Renal cortex interstitium (tissue), 11 donors: ENCODE measurements at regions not wholly inside any gene's neighbourhood (a gene's known extent, or its start where the extent isn't known, plus 50 kb on each side); places are given as distances from the start of the nearest gene placed in this dataset.

Experiments used
- DNase-seq, 11 donors: peaks; one replicate each; pipeline ENCODE4 v3.0.0-alpha.2; 2013; ENCODE audit warnings: low read depth in 9 of 11, low spot score in 4 of 11; ENCODE audit errors: extremely low read depth in 1 of 11

DNA sequence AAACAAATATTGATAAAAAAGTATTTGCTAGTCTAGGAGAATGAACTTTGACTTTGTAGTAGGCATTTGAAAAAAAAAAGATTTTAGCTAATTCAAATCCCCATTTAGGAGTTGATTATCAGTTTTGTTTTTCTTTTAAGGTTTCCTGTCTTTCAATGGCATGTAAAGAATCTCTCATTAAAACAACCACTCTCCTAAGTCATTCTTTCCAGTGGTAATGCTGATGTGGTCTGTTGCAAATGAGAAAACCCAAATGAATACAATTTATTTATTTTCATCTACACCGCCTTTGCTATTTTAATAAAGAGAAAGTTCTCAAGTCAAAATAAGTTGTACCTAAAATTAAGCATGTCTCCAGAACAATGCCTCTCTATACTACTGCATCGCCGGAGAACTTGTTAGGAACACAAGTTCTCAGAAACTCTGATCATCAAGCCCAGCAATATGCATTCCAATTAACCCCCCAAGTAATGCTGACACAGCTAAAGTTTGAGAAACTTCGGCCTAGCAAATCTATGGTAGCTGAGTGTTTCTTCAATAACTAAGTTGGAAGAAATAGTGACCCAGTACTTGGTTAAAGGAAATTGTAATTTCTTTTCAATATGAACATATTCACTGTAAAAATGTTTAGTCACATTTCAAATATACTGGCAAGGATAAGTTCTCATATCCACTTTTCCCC, 255.1 kb downstream of the PTPRC start:
- no peak for DNase-seq

DNA sequence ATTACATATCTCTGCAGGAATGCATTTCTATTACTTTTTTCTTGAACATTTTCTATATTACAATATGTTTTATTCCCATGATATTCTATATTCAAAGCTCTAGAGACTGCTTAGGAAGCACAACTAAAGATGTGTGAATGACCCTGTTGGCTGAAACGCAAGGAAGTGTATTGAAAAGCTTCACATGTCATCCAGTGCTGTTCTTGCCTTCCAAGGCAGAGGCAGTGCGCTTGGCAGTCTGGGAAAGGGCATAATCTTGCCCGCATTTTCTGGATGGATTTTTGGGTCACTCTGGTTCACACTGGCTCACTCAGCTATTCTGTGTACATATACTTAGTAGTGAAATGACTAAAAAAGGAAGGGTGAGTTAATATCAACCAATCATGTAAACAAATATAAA, 262.4 kb downstream of the PTPRC start:
- DNase-seq, result no peak

DNA sequence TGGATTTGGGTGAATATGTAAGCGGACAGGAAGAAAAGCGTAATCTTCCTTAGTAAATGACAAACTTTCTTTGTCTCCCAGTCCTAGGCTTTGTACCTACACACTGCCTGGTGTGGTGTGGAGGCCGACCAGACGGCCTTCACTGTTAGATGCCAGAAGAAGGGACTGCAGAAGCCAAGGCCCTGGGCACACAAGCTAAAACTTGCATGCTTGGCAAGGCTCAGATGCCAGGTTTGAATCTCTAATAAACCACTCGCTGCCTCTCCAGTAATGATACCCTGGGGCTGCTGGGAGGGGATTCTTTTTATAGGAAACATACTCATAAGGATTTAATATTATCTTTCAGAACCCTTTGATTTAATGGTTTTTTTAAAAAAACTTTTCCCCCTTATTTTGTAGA, 263.8 kb downstream of the PTPRC start:
- DNase-seq, result no peak

DNA sequence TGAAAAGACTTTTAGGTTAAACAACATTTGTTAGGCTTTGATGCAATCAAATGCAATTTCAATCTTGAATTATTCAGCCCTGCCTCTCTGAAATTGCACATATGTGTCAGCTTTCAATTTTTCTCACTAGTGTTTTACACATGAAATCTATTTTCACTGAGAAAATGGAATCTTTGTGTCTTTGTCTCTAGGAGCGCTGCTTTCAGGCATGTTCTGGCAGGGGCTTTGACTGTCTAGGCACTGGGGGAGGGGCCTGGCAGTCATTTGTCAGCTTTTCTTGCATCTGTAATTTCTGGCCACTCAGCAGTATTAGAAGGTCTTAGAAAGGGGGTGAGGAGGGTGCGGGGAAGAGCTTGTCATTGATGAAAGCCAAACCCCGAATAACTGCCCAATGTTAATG, 264.4 kb downstream of the PTPRC start:
- no peak for DNase-seq

DNA sequence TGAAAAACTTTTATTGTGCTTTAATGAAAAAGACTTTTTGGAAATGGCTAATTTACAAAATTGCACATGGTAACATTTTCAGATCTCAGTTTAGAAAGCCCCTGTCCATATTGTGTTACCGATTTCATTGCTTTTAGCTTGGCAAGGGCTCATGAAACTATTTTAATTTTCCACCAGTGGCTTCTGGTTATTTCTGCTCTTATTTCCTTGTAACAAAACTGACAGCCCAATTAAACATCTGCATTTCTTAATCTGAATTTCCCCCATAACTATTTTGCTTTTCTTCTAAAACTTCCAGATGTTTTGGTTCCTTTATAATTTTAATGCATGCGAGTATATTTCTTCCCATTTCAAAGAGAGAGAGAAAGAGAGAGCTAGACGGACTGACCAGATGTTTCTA, 264.8 kb downstream of the PTPRC start:
- DNase-seq, result no peak

DNA sequence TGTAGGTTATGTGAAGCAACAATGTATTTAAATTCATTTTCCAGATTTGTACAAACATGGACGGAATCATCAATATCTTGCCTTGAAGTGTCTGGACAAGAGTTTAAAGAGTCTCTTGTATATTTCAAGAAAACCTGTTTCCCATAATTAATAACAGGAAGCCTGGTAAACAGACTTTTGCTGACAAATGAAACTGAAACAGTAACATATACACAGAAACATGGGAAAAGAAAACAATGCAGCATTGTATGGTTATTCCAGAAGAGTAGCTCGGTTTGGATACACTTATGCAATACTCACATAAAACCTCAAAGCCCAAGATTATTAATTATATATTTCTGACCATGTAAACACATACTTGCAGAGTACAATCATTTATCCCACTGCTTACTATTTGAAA, 265.5 kb downstream of the PTPRC start:
- no peak for DNase-seq

DNA sequence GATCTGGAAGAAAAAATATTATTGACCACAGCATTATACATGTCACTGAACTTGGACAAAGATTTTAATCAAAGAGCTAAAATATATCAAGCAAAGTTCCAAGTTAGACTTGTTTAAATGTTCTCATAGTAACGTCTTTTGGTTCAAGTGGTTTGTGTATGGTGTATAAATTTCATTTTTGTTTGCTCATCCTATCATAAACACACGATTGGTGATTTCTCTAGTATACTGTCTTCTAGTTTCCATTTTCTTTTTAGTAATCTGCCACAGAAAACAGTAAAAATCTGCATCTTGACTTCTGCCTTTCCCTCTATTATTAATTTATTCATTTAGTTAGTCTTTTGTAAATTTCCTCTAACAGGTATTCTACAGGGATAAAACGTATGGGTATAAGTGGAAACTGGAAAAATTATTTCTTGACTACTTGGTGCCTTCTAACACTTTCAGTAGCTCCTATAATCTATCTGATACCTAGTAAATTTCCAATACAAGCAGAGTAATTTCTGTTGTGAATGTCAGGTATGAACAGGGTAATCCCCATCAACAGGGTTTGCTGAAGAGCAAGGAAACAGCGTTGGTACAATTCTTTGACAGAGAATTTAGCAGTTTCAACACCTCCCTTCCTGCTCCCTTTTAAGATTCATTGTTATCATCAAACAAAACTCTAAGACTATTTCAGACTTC, 268.0 kb downstream of the PTPRC start:
- DNase-seq, result no peak

DNA sequence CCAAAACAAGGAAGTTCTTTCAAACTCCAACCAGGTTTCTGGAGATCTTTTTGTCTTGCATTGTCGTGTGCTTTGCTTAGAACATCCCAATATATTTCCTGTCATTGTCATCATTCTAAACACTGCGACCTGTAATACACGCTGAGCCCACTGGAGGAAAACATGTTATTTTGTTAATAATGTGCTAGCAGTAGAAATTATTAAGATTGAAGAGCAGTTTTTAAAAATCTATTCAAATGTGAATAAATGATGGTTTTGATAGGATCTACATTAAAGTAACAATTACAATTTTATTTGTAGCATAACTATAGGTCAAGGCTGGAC, 268.5 kb downstream of the PTPRC start:
- DNase-seq, result no peak

DNA sequence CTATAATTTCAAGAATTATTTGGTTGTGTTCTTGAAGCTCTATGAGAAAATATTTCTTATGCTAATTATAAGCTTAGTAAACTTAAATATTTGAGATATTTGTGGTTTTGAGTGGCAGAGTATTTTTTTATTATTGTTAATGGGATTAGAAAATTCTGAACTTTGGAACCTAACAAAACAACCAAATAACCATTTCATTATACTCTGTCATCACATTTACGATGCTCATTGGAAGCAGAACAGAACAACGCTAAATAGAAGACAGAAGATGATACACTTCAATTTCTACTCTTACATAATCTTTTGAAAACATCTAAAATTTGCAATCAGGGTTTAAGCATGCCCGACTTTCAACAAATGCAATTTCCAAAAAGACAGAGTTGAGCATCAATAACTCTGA, 270.2 kb downstream of the PTPRC start:
- no peak for DNase-seq

DNA sequence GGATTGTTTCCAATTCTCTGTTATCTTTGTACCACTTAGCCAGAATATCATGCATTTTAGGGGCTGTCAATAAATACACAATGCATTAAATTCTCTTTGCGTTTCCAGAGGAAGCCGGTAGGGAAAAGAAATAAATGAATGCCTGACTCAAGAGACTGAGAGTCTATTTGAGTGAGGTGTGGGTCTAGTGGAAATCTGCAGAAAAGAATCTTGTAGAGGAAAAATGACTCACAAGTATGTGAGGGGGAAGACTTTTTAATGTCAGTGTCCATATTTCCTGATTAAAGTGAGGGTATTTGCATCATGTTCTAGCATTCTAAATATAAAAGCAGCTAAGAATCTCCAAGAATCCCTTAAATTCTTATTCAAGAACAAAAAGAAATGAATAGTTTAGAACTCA, 271.1 kb downstream of the PTPRC start:
- no peak for DNase-seq

DNA sequence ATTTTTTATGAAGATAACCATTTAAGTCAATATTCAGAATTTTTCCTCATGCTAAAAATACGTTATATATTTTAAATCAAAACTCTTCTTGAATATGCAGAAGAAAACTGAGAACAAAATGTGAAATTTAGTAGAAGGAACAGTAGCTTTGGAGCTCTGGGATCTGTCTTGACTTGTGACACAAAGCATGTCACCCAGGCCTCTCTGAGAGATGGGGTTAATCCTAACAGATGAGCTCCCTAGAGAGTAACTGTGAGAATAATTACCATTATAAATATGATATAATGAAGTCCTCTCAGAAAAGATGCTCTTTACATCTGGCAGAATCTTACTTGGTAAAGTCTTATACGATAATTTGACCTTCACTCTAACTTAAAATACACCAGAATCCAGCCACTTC, 272.0 kb downstream of the PTPRC start:
- DNase-seq, result no peak

DNA sequence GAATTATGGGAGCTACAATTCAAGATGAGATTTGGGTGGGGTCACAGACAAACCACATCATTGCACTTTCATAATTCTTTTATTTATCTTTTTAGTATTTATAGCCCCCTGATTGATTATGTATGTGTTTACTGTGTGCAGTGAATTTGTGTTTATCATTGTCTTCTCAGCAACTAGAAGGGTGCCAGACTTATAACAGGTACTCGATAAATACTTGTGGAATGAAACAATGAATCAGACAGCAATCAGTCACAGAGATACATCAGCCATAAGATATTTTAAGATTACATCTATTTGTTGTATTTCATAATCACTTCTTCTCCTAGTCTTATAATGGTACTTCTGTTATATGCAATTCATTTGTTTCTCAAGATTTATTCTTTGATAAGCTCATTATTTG, 273.2 kb downstream of the PTPRC start:
- DNase-seq, result no peak

DNA sequence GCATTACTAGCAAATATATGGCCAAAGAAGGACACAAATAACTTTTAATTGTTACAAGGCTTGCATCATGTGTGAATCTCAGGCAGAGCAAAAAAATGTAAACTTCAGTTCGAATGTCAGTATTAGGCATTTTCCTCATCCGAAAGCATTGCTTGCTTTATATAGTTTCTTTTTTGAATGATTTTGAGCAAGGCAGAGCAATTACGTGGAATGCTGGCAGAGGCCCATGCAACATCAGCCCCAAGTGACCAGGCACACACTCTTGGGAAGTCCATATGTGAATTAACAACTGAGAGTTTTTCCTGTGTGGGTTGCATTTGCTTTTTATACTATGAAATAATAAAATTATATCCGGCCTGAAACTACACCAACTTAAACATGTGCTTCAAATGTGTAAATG, 274.8 kb downstream of the PTPRC start:
- DNase-seq, result no peak

DNA sequence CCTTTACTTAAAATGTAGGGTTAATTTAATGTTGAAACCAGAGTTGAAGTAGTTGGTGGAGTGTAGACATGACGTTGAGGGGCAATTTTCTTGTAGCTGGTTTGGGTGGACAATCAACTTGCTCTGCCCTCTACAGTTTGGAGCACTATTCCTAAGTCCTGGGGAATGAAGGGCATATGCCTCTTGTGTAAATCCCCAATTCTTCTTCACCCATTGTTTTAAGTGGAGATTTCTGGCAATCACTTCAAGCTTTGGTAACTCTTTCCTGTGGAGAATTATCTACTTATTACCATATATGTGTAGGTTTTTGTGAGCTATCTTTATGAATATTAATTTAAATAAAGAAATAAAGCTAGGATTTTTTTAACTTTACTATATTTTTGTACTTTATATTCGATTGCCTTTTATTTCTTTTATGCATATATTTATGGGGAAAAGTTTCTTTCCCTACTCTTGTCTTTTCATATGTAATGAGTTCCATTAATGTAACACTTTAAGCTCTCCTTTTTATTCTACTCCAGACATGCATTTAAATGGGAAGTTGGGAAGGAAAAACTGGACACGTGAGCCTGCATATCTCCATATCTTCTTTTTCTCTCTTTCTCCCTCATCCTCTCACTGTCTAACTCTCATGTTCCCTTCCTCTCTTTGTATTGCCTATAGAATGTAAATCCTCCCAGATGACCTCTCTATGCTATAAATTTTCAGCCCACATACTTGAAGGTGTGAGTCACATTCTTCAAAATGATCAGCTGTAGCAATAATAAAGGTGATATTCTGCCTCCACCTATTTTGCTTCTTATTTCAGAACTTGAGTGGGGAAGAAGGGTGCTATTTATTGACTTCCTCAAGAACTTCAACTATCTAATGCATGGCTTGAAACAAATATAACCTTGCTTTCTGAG, 276.7 kb downstream of the PTPRC start:
- DNase-seq, result no peak

DNA sequence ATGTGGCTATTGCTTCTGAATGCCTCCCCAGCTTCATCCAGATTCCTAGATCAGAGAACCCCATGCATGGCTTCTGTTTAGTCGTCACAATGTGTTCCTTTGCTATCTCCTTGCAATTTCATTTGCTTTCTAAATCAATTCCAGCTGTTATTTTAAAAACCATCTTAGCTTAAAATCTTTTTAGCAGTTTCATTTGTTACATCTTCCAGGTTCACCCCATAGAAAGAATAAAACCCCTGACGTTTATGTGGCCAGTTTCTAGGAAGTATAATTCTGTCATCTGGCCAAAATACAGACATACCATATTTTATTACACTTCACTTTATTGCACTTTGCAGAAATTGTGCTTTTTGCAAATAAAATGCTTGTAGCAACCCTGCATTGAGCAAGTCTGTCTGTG, 278.4 kb downstream of the PTPRC start:
- no peak for DNase-seq

DNA sequence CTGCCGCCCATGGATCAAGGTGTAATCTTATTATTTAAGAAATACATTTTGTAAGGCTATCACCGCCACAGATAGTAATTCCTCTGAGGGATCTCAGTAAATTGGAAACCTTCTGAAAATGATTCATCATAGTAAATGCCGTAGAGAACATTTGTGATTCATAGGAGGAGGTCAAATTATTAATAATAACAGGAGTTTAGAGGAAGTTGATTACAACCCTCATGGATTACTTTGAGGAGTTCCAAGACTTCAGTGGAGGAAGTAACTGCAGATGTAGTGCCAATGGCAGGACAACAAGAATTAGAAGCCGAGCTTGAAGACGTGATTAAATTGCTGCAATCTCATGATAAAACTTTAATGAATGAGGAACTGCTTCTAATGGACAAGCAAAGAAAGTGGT, 280.1 kb downstream of the PTPRC start:
- no peak for DNase-seq

DNA sequence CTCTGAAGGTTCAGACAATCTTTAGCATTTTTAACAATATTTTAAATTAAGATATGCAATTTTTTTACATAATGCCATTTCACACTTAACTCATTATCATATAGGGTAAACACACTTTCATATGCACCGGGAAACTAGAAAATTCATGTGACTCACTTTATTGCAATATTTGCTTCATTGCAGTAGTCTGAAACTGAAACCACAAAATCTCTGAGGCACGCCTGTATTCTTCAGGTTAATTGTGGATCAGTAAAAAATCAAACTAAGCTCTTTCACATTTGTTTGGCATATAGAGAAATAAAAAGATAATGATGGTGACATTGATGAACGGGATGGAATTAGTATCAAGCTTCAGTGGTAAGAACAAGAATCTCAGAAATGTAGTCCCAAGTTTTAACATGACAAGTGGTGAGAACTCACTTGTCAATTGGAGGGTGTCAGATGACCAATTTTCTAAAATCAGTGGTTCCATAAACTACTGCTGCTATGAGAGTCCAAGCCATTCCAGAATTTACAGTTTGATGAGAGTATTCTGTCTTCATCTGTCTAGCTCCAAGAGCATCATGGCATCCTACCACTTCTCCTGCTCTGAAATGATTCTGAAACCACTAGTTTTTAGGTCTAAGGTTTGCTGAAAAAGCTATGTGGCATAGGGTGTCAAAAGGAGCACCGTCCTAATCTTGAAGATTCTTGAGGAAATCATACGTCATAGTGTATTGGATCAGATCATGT, 281.0 kb downstream of the PTPRC start:
- DNase-seq, result no peak

DNA sequence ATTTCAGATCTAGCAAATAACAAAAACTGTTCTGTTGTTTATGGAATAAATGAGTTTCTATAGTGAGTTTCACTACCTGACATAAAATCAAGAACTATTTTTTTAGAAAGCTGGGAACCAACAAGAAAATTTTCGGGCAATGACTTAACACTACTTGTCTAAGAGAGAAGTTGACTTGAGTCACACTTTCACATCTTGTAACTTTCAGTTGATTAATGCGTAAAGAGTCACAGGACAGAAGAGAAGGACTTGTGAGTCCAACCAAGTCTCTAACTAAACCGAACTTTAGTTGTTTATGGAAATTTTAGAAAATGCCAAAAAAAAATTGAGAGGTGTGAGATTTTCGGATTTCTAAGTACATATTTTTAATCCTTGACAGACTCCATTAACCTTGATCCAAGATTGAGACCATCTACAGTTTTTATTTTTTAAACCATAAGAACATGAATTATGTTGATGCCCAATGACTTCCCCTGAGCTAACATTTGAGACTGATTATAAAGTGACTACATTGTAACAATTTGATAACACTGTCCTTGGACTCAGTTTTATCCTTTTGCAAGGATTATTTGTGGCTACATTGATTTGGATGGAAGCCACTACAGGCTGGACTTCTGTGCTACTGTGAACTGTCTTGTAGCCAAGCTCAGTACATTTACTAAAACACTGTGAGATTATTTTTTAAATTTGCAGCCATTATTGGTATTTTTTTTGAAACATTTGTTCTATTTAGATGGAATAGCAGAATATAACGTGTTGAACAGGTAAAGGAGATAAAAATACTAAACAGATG, 284.0 kb downstream of the PTPRC start:
- DNase-seq, result no peak

DNA sequence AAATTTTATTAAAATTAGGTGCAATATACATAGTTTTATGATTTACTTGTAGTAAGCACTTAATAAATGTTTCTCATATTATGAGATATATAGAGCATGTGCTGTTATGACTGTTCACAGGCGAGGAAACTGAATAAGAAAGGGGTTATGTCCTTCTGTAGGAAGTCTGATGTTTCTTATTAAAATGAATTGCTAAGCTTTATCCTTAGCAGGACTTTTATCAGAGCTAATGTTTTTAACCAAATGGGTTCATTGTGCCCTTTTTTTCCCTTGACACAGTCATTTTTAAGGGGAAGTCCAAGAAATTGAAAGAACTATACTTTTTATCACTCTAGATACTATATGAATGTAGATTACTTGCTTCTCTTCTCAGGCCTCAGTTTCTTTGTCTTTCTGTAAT, 285.2 kb downstream of the PTPRC start:
- no peak for DNase-seq
